SU-DHL-6 (cell line): ENCODE measurements at regions not wholly inside any gene's neighbourhood (a gene's known extent, or its start where the extent isn't known, plus 50 kb on each side); places are given as distances from the start of the nearest gene placed in this dataset.
A peak's percentile ranks its signal among the peaks of the same experiment; 100 is the strongest.

ENCODE experiments used
- H2AFZ ChIP-seq: fragments of 200-600 bp; sonication (generic); 2 replicates; pipeline ENCODE4 v1.6.1; 2014; ENCODE audit warnings: low read depth, mild to moderate bottlenecking, moderate library complexity, mixed read lengths, antibody characterized with exemption, low read length; ENCODE audit not compliant: severe bottlenecking
- H3F3A ChIP-seq: fragments of 200-600 bp; shearing (Covaris generic); 2 replicates; pipeline ENCODE4 v1.6.0; 2016; ENCODE audit warnings: antibody characterized with exemption, mild to moderate bottlenecking; ENCODE audit not compliant: insufficient read depth
- H3K27ac ChIP-seq: fragments of 200-600 bp; sonication (generic); 2 replicates; pipeline ENCODE4 v1.5.1; 2016; ENCODE audit warnings: low read depth, mild to moderate bottlenecking, low read length, moderate library complexity, mixed read lengths
- H3K27me3 ChIP-seq: fragments of 200-600 bp; sonication (generic), shearing (Covaris generic); 2 replicates; pipeline ENCODE4 v1.6.0; 2014; ENCODE audit warnings: mild to moderate bottlenecking, low read length
- H3K36me3 ChIP-seq: fragments of 200-600 bp; sonication (generic); 2 replicates; pipeline ENCODE4 v1.6.1; 2014; ENCODE audit warnings: mild to moderate bottlenecking, low read length, mixed read lengths
- H3K4me2 ChIP-seq: fragments of 300-600, 200-600 bp; shearing (Covaris generic), sonication (generic); 2 replicates; pipeline ENCODE4 v1.6.0; 2014; ENCODE audit warnings: low read length, low read depth, mild to moderate bottlenecking; ENCODE audit not compliant: poor library complexity, severe bottlenecking
- H3K4me3 ChIP-seq: fragments of 200-600 bp; sonication (generic); 2 replicates; pipeline ENCODE4 v1.5.1; 2014; ENCODE audit warnings: antibody characterized with exemption, low read length, mild to moderate bottlenecking, mixed read lengths; ENCODE audit not compliant: insufficient read depth, poor library complexity, severe bottlenecking
- H3K79me2 ChIP-seq: fragments of 200-600 bp; sonication (generic); 2 replicates; pipeline ENCODE4 v1.6.1; 2014; ENCODE audit warnings: mild to moderate bottlenecking, low read length, moderate library complexity; ENCODE audit not compliant: insufficient read depth
- H3K9ac ChIP-seq: fragments of 200-600 bp; sonication (generic); 2 replicates; pipeline ENCODE4 v1.7.0; 2014; ENCODE audit warnings: mild to moderate bottlenecking, low read length
- H3K9me2 ChIP-seq: fragments of 200-600 bp; sonication (generic); replicated peaks from 2 replicates; pipeline ENCODE4 v1.6.1; 2014; ENCODE audit warnings: low read length; ENCODE audit not compliant: insufficient read depth
- H3K9me3 ChIP-seq: fragments of 200-600 bp; sonication (generic); 2 replicates; pipeline ENCODE4 v1.6.1; 2014; ENCODE audit warnings: low read length, mixed read lengths; ENCODE audit not compliant: insufficient read depth
- H4K20me1 ChIP-seq: fragments of 200-600 bp; sonication (generic); 2 replicates; pipeline ENCODE4 v1.6.1; 2014; ENCODE audit warnings: low read depth, mild to moderate bottlenecking, antibody characterized with exemption, low read length, moderate library complexity, mixed read lengths
- CTCF ChIP-seq: fragments of 200-600 bp; sonication (generic); IDR thresholded peaks from one replicate; pipeline ENCODE4 v1.5.1; 2017; ENCODE audit warnings: antibody characterized with exemption, mild to moderate bottlenecking, low read length, moderate library complexity; ENCODE audit not compliant: insufficient read depth, poor library complexity, severe bottlenecking
- EZH2phosphoT487 ChIP-seq: fragments of 200-600 bp; sonication (generic), shearing (Covaris generic); conservative IDR thresholded peaks from 2 replicates; pipeline ENCODE4 v1.6.1; 2018; ENCODE audit warnings: mild to moderate bottlenecking, antibody characterized with exemption, low read length, moderate library complexity, mixed read lengths

GRCh38 chr3:68206524-68207117 is 552.2 kb upstream of the SUCLG2 start:
- TF ChIP-seq EZH2phosphoT487 (no peak), CTCF (peak; percentile 16)
- no peak overlapping the region for H3K4me3 ChIP-seq
- H3F3A ChIP-seq, result no peaks in the 10 kb centered on the region
- no peak overlapping the region for H3K4me2 ChIP-seq
- H3K79me2 ChIP-seq, result no peaks in the 10 kb centered on the region
- no peaks in the 10 kb centered on the region for H3K27me3 ChIP-seq
- H2AFZ ChIP-seq, result no peak overlapping the region
- H3K9me2 ChIP-seq, result no peaks in the 10 kb centered on the region
- no peaks in the 10 kb centered on the region for H4K20me1 ChIP-seq
- H3K9ac ChIP-seq, result no peak overlapping the region
- H3K9me3 ChIP-seq, result no peaks in the 10 kb centered on the region
- no peaks in the 10 kb centered on the region for H3K36me3 ChIP-seq
- H3K27ac ChIP-seq, result no peak overlapping the region

- TF ChIP-seq CTCF, result no peak
- TF ChIP-seq EZH2phosphoT487, result no peak
Observed at GRCh38 chr3:68186733-68187132, 532.3 kb upstream of the SUCLG2 start.

GRCh38 chr3:68176600-68176999 is 522.2 kb upstream of the SUCLG2 start:
- Histone ChIP-seq H3K9ac (no peak overlapping the region), H2AFZ (no peak overlapping the region), H4K20me1 (no peaks in the 10 kb centered on the region), H3K27me3 (no peaks in the 10 kb centered on the region), H3K9me3 (0 out of 2 replicates have a peak, but pooled peaks cover 7% of the 10 kb centered on the region), H3F3A (no peaks in the 10 kb centered on the region), H3K27ac (no peak overlapping the region), H3K9me2 (no peaks in the 10 kb centered on the region), H3K4me3 (no peak overlapping the region), H3K79me2 (no peaks in the 10 kb centered on the region), H3K36me3 (no peaks in the 10 kb centered on the region), H3K4me2 (no peak overlapping the region)
- TF ChIP-seq CTCF, result no peak
- TF ChIP-seq EZH2phosphoT487, result no peak

More at GRCh38 chr3:68186733-68187132, 532.3 kb upstream of the SUCLG2 start:
- H3K9ac ChIP-seq, result no peak overlapping the region
- no peaks in the 10 kb centered on the region for H3K9me3 ChIP-seq
- H3K79me2 ChIP-seq, result no peaks in the 10 kb centered on the region
- H3F3A ChIP-seq, result no peaks in the 10 kb centered on the region
- H4K20me1 ChIP-seq, result no peaks in the 10 kb centered on the region
- no peak overlapping the region for H3K4me3 ChIP-seq
- no peaks in the 10 kb centered on the region for H3K27me3 ChIP-seq
- no peak overlapping the region for H3K4me2 ChIP-seq
- no peaks in the 10 kb centered on the region for H3K36me3 ChIP-seq
- H2AFZ ChIP-seq, result no peak overlapping the region
- H3K9me2 ChIP-seq, result no peaks in the 10 kb centered on the region
- H3K27ac ChIP-seq, result no peak overlapping the region
